HL-60 (cell line): ENCODE measurements at regions not wholly inside any gene's neighbourhood (a gene's known extent, or its start where the extent isn't known, plus 50 kb on each side); places are given as distances from the start of the nearest gene placed in this dataset.

Experiments used
- CTCF ChIP-seq: IDR thresholded peaks from one replicate; pipeline ENCODE4 v1.5.1; 2011; ENCODE audit warnings: low read length, control low read depth, inconsistent platforms; ENCODE audit not compliant: insufficient read depth
- GABPA ChIP-seq: IDR thresholded peaks from 2 replicates; pipeline ENCODE4 v1.6.1; 2012; ENCODE audit warnings: low read depth
- POLR2AphosphoS5 ChIP-seq: IDR thresholded peaks from 2 replicates; pipeline ENCODE4 v1.6.1; 2012; ENCODE audit warnings: low read depth
- REST ChIP-seq: IDR thresholded peaks from 2 replicates; pipeline ENCODE4 v1.6.1; 2012; ENCODE audit warnings: low read depth; ENCODE audit not compliant: insufficient replicate concordance

GRCh38 chr14:49362916-49363315 lies 223.3 kb downstream of the RPS29 start:
- TF ChIP-seq CTCF (no peak), GABPA (no peak), POLR2AphosphoS5 (no peak), REST (no peak)
